Epithelial cell of esophagus (primary cell): ENCODE measurements at regions not wholly inside any gene's neighbourhood (a gene's known extent, or its start where the extent isn't known, plus 50 kb on each side); places are given as distances from the start of the nearest gene placed in this dataset.

Experiments
- DNase-seq: peaks from one replicate; pipeline ENCODE4 v3.0.0; 2010; ENCODE audit warnings: low read depth
- H3K4me3 ChIP-seq: 2 replicates; pipeline ENCODE4 v1.5.1; 2011; ENCODE audit warnings: mild to moderate bottlenecking, low read length, control low read depth
- CTCF ChIP-seq: IDR thresholded peaks from 2 replicates; pipeline ENCODE4 v1.5.1; 2011; ENCODE audit warnings: low read depth, mild to moderate bottlenecking, low read length, control low read depth, inconsistent platforms; ENCODE audit not compliant: insufficient read depth; ENCODE audit errors: missing control alignments

- no peak for DNase-seq
- no peak overlapping the region for H3K4me3 ChIP-seq
- TF ChIP-seq CTCF = no peak
Measured at GRCh38 chr3:43951813-43952212, 261.1 kb downstream of the ABHD5 start.

GRCh38 chr3:43953380-43953779 lies 262.6 kb downstream of the ABHD5 start:
- TF ChIP-seq CTCF = no peak
- no peak for DNase-seq
- H3K4me3 ChIP-seq = no peak overlapping the region

GRCh38 chr3:43953814-43954692 lies 263.3 kb downstream of the ABHD5 start:
- no peak for DNase-seq
- no peak overlapping the region for H3K4me3 ChIP-seq
- no peak for TF ChIP-seq CTCF

GRCh38 chr3:43956945-43957344 lies 266.2 kb downstream of the ABHD5 start:
- DNase-seq = no peak
- no peak for TF ChIP-seq CTCF
- no peak overlapping the region for H3K4me3 ChIP-seq

GRCh38 chr3:43957553-43957952 lies 266.8 kb downstream of the ABHD5 start:
- TF ChIP-seq CTCF = no peak
- no peak for DNase-seq
- no peak overlapping the region for H3K4me3 ChIP-seq

- DNase-seq = no peak
- TF ChIP-seq CTCF = no peak
- no peak overlapping the region for H3K4me3 ChIP-seq
Measured at GRCh38 chr3:43958005-43958770, 267.4 kb downstream of the ABHD5 start.
